CD14-positive monocyte (primary cell): ENCODE measurements at regions not wholly inside any gene's neighbourhood (a gene's known extent, or its start where the extent isn't known, plus 50 kb on each side); places are given as distances from the start of the nearest gene placed in this dataset.

Experiments
- DNase-seq, 3 donors: peaks; one replicate each; pipeline ENCODE4 v3.0.0-alpha.2; 2011 to 2022
- H2AFZ ChIP-seq: 2 replicates; pipeline ENCODE4 v1.6.0; 2012; ENCODE audit warnings: mild to moderate bottlenecking, low read depth, low read length, inconsistent platforms; ENCODE audit not compliant: insufficient read depth, poor library complexity, severe bottlenecking
- H3K27ac ChIP-seq, 2 donors: 1 replicate in 1 of 2; 2 replicates in 1 of 2; pipeline ENCODE4 v1.5.1; 2012 to 2013; ENCODE audit warnings: low read length in 2 of 2, control low read depth in 1 of 2, inconsistent platforms in 1 of 2, low read depth in 1 of 2, mild to moderate bottlenecking in 1 of 2
- H3K27me3 ChIP-seq, 2 donors: one replicate each; pipeline versions ENCODE4 v1.6.0 to v1.6.1; 2011 to 2013; ENCODE audit warnings: low read length in 2 of 2; ENCODE audit not compliant: control insufficient read depth in 2 of 2, insufficient read depth in 2 of 2
- H3K36me3 ChIP-seq, 2 donors: replicated peaks in 1 of 2; 1 replicate in 1 of 2; 2 replicates in 1 of 2; pipeline versions ENCODE4 v1.5.1 to v1.6.1; 2012 to 2013; ENCODE audit warnings: low read length in 2 of 2, control low read depth in 1 of 2, inconsistent platforms in 1 of 2, mild to moderate bottlenecking in 1 of 2; ENCODE audit not compliant: insufficient read depth in 2 of 2, control insufficient read depth in 1 of 2
- H3K4me1 ChIP-seq, 2 donors: 1 replicate in 1 of 2; 2 replicates in 1 of 2; pipeline versions ENCODE4 v1.5.1 to v1.6.1; 2012 to 2013; ENCODE audit warnings: low read length in 2 of 2, control low read depth in 1 of 2, inconsistent platforms in 1 of 2, mild to moderate bottlenecking in 1 of 2, moderate library complexity in 1 of 2; ENCODE audit not compliant: insufficient read depth in 2 of 2, control insufficient read depth in 1 of 2
- H3K4me2 ChIP-seq: replicated peaks from 2 replicates; pipeline ENCODE3; 2012; ENCODE audit warnings: low read length, moderate library complexity, mild to moderate bottlenecking; ENCODE audit not compliant: poor library complexity, severe bottlenecking; ENCODE audit errors: extremely low read depth
- H3K4me3 ChIP-seq, 3 experiments: fragments of 200-600 bp in 1 of 3; sonication (generic) in 1 of 3; replicated peaks in 1 of 3; 1 replicate in 2 of 3; 2 replicates in 1 of 3; pipeline ENCODE4 v1.5.1; 2011 to 2013; ENCODE audit warnings: low read length in 3 of 3, mild to moderate bottlenecking in 3 of 3, control low read depth in 2 of 3, low read depth in 2 of 3, inconsistent platforms in 1 of 3, moderate library complexity in 1 of 3
- H3K79me2 ChIP-seq: 2 replicates; pipeline ENCODE4 v1.6.0; 2012; ENCODE audit warnings: mild to moderate bottlenecking, control low read depth, inconsistent platforms, low read length, moderate library complexity; ENCODE audit not compliant: insufficient read depth
- H3K9ac ChIP-seq: 2 replicates; pipeline ENCODE4 v1.6.0; 2017; ENCODE audit warnings: low read length, mild to moderate bottlenecking; ENCODE audit not compliant: insufficient read depth, poor library complexity, severe bottlenecking
- H3K9me3 ChIP-seq, 2 donors: replicated peaks in 1 of 2; 1 replicate in 1 of 2; 2 replicates in 1 of 2; pipeline versions ENCODE4 v1.5.1 to v1.6.1; 2012 to 2013; ENCODE audit warnings: low read length in 2 of 2, control low read depth in 1 of 2; ENCODE audit not compliant: control insufficient read depth in 1 of 2, insufficient read depth in 1 of 2
- H4K20me1 ChIP-seq: 2 replicates; pipeline ENCODE4 v1.6.0; 2012; ENCODE audit warnings: mild to moderate bottlenecking, low read length, control low read depth, moderate library complexity; ENCODE audit not compliant: insufficient read depth
- H3K27ac Mint-ChIP-seq, 7 donors: one replicate each; pipeline ENCODE4 v1.8.0; 2020; ENCODE audit warnings: mild to moderate bottlenecking in 7 of 7, mixed read lengths in 7 of 7, moderate library complexity in 6 of 7, inconsistent platforms in 2 of 7
- H3K27me3 Mint-ChIP-seq, 3 donors: one replicate each; pipeline ENCODE4 v1.8.0; 2021 to 2022; ENCODE audit warnings: low read depth in 3 of 3, mild to moderate bottlenecking in 3 of 3, mixed read lengths in 3 of 3, moderate library complexity in 3 of 3, inconsistent platforms in 1 of 3
- H3K36me3 Mint-ChIP-seq, 2 donors: one replicate each; pipeline ENCODE4 v1.8.0; 2020; ENCODE audit warnings: mixed read lengths in 2 of 2, inconsistent platforms in 1 of 2, mild to moderate bottlenecking in 1 of 2
- H3K4me1 Mint-ChIP-seq: one replicate; pipeline ENCODE4 v1.8.0; 2020; ENCODE audit warnings: mild to moderate bottlenecking, mixed read lengths
- H3K4me3 Mint-ChIP-seq, 2 donors: one replicate each; pipeline ENCODE4 v1.8.0; 2020; ENCODE audit warnings: mild to moderate bottlenecking in 2 of 2, mixed read lengths in 2 of 2, moderate library complexity in 1 of 2
- H3K9me3 Mint-ChIP-seq, 7 donors: one replicate each; pipeline ENCODE4 v1.8.0; 2020 to 2022; ENCODE audit warnings: mixed read lengths in 7 of 7, mild to moderate bottlenecking in 6 of 7, moderate library complexity in 6 of 7, inconsistent platforms in 2 of 7
- WGBS: methylation state at CpG from one replicate; pipeline ENCODE4 v1.1.5; 2013; ENCODE audit warnings: missing lambda C conversion rate; ENCODE audit not compliant: insufficient coverage; 5-methylcytosine and 5-hydroxymethylcytosine counted together
- intact Hi-C, 2 donors: fragments of 100-400 bp; cut with micrococcal nuclease; formaldehyde crosslinking; loops; one replicate each; pipeline versions ENCODE4 v1.15.0 to v1.15.1; 2023
- TF ChIP-seq, protein P1 (sequence below): fragments of 200-600 bp; IDR thresholded peaks from one replicate; pipeline ENCODE4 v1.8.0; 2022; ENCODE audit warnings: antibody characterized with exemption, mild to moderate bottlenecking

DNA sequence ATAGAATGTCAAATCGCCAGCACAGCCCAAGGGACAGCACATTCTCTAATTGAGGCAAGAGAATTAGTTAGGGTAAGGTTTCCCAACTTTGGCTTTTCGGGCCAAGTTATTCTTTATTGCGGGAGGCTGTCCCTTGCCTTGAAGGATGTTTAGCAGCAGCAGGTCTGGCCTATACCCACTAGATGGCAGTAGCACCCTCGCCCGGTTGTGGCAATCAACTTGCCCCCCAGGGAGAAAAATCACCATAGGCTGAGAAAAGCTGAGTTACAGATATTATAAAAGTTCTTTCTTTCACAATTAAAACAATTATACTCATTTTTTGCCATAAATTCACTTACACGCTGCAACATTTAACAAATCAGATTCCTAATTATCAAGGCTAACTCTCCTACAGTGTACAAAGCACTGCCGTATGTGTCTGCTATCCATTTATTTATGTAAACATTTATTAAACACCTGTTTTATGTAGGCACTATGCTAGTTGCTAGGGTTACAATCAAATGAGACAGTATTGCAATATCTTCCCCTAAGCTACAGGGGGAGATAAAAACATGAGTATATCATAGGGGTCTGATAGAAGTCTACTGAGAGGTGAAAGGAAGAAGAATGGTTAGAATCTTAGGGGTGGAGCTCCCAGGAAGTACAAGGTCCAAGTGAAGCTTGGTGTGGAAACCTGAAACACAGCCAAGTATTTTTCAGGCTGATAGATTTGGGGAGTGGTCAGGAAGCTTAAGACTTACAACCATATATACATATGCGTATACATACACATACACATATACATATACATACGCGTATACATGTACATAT, 452.3 kb downstream of the RAB38 start:
- Mint-ChIP-seq H3K36me3 (no peaks in the 10 kb centered on the region), H3K9me3 (no peaks in the 10 kb centered on the region), H3K4me3 (no peak overlapping the region), H3K4me1 (no peaks in the 10 kb centered on the region), H3K27me3 (no peaks in the 10 kb centered on the region), H3K27ac (no peak overlapping the region)
- intact Hi-C loops, result no loop called here
- H3K27ac ChIP-seq, result no peak overlapping the region
- DNase-seq, result no peak
- no peak overlapping the region for H2AFZ ChIP-seq
- H3K27me3 ChIP-seq, result no peaks in the 10 kb centered on the region
- no peaks in the 10 kb centered on the region for H3K79me2 ChIP-seq
- no peak overlapping the region for H3K9ac ChIP-seq
- no peaks in the 10 kb centered on the region for H3K9me3 ChIP-seq
- H3K4me1 ChIP-seq, result no peaks in the 10 kb centered on the region
- no peak overlapping the region for H3K4me3 ChIP-seq
- 56% methylated on average over 3 of the region's 10 CpGs for WGBS
- H3K36me3 ChIP-seq, result no peaks in the 10 kb centered on the region
- H4K20me1 ChIP-seq, result no peaks in the 10 kb centered on the region
- TF ChIP-seq, protein P1, sequence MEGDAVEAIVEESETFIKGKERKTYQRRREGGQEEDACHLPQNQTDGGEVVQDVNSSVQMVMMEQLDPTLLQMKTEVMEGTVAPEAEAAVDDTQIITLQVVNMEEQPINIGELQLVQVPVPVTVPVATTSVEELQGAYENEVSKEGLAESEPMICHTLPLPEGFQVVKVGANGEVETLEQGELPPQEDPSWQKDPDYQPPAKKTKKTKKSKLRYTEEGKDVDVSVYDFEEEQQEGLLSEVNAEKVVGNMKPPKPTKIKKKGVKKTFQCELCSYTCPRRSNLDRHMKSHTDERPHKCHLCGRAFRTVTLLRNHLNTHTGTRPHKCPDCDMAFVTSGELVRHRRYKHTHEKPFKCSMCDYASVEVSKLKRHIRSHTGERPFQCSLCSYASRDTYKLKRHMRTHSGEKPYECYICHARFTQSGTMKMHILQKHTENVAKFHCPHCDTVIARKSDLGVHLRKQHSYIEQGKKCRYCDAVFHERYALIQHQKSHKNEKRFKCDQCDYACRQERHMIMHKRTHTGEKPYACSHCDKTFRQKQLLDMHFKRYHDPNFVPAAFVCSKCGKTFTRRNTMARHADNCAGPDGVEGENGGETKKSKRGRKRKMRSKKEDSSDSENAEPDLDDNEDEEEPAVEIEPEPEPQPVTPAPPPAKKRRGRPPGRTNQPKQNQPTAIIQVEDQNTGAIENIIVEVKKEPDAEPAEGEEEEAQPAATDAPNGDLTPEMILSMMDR, result peak; percentile 21
- H3K4me2 ChIP-seq, result no peak overlapping the region

DNA sequence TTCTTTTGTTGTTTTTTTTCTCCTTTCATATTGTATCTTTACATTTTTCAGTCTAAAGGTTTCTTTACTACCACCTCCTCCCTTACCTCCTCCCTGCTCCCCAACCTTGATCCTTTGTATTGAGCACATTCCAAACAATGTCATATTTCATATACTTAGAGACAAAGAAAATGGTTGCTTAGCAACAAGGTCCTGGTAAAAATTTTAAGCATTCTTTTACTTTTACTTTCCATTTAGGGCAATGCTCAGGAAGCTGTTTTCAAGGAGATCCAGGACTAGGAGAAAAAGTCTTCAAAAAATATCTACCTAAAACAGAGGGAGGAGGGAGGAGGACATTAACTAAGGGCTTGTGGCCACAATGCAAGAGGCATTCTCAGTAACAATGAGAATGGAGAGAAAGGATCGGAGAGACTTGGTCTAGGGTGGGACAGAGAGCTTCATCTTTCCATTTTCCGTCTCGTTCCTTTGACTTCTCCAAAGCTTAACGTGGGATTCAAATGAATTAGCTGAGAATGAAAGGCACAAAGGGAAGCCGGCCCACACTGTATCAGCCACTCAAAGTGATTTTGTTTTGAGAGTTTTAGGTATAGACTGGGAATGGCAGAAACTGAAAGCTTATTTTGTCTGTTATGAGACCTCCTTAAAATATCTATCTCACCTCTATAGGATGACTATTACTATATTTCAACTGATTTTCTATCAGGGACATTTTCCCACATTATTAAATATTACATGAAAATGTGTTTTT, 455.7 kb downstream of the RAB38 start:
- Histone ChIP-seq H3K9ac (no peak overlapping the region), H3K4me2 (no peak overlapping the region), H3K9me3 (no peaks in the 10 kb centered on the region), H4K20me1 (no peaks in the 10 kb centered on the region), H3K36me3 (no peaks in the 10 kb centered on the region), H3K27me3 (no peaks in the 10 kb centered on the region), H3K4me1 (no peaks in the 10 kb centered on the region), H3K79me2 (no peaks in the 10 kb centered on the region), H3K27ac (no peak overlapping the region), H3K4me3 (no peak overlapping the region), H2AFZ (no peak overlapping the region)
- Mint-ChIP-seq H3K36me3 (no peaks in the 10 kb centered on the region), H3K27me3 (no peaks in the 10 kb centered on the region), H3K27ac (no peak overlapping the region), H3K9me3 (peaks cover 0 to 3% (median 0%) of the 10 kb centered on the region in 7 donors), H3K4me1 (no peaks in the 10 kb centered on the region), H3K4me3 (no peak overlapping the region)
- TF ChIP-seq, protein P1, result no peak
- DNase-seq, result no peak
- intact Hi-C loops, result no loop called here
- 100% methylated on average over 1 of the region's 5 CpGs for WGBS
